ENCODE measurements at regions not wholly inside any gene's neighbourhood (a gene's known extent, or its start where the extent isn't known, plus 50 kb on each side); places are given as distances from the start of the nearest gene placed in this dataset.

DNA sequence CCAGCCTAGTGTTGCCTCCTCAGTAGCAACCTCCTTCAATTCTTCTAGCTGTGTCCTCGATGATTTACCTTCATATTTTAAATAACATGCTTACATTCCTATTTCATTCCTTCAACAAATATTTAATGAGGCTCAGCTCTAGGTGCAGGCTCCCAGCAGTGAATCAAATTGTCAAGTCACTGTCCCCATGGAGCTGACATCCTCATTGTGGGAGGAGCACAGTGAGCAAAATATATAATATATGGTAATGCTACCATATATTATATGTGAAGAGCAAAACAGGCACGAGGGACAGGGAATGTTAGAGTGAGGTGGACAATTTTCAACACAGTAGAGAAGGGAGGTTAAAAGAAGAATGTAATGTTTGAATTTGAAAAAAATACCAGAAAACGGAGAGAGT, 869.1 kb downstream of the SLC4A3 start:
- intact Hi-C loops (cut with DNase I) = no loop called here
- TF ChIP-seq, protein P1, sequence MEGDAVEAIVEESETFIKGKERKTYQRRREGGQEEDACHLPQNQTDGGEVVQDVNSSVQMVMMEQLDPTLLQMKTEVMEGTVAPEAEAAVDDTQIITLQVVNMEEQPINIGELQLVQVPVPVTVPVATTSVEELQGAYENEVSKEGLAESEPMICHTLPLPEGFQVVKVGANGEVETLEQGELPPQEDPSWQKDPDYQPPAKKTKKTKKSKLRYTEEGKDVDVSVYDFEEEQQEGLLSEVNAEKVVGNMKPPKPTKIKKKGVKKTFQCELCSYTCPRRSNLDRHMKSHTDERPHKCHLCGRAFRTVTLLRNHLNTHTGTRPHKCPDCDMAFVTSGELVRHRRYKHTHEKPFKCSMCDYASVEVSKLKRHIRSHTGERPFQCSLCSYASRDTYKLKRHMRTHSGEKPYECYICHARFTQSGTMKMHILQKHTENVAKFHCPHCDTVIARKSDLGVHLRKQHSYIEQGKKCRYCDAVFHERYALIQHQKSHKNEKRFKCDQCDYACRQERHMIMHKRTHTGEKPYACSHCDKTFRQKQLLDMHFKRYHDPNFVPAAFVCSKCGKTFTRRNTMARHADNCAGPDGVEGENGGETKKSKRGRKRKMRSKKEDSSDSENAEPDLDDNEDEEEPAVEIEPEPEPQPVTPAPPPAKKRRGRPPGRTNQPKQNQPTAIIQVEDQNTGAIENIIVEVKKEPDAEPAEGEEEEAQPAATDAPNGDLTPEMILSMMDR (IDR thresholded peaks at IDR 0.05) = no peak

DNA sequence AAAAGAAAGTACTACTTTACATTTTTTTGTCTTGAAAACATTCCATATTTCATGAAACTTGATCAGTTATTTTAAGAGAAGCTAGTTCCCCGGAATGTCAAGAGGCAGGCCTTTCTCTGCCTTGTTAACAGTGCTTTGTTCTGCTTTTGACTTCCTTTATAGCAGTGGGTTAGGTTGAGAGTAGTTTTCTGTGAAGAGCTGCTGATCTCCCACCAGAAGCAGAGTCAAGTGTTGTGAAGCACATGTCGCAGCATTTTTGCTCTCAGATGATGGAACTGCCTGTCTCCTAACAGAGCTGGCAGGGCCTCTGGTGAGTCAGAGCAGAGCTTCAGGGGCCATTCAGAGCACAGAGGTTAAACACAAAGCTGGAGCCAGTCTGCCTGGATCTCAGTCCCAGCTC, 871.8 kb downstream of the SLC4A3 start:
- intact Hi-C loops (cut with DNase I) = no loop called here

More for the DNA sequence above, 869.1 kb downstream of the SLC4A3 start:
- no peaks in the 10 kb centered on the region for H3K9me3 ChIP-seq
- H3K4me3 ChIP-seq = no peak overlapping the region
- DNase-seq (no peak), ATAC-seq (no peak)
- no peak overlapping the region for H3K27ac ChIP-seq
- no peaks in the 10 kb centered on the region for H3K36me3 ChIP-seq
- no peaks in the 10 kb centered on the region for H3K4me1 ChIP-seq
- no peaks in the 10 kb centered on the region for H3K27me3 ChIP-seq

DNA sequence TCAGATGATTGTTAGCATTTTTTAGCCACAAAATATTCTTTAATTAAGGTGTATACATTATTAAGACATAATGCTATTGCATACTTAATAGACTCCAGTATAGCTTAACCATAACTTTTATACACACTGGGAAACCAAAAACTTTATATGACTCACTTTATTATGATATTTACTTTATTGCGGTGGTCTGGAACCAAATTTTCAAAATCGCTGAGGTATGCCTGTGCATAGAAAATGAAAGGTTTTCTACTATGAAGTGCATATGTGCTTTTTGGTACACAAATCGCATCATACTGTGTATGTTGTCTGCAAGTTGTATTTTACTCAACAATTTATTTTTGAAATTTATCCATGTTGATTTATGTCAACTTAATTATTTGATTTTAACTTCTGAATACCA, 875.1 kb downstream of the SLC4A3 start:
- TF ChIP-seq, protein P1 (IDR thresholded peaks at IDR 0.05) = no peak
- no peaks in the 10 kb centered on the region for H3K9me3 ChIP-seq
- no peaks in the 10 kb centered on the region for H3K36me3 ChIP-seq
- H3K4me1 ChIP-seq = no peaks in the 10 kb centered on the region
- no peak overlapping the region for H3K4me3 ChIP-seq
- H3K27ac ChIP-seq = no peak overlapping the region
- H3K27me3 ChIP-seq = no peaks in the 10 kb centered on the region
- intact Hi-C loops (cut with DNase I) = no loop called here
- no peak for ATAC-seq
- no peak for DNase-seq

More for the DNA sequence above, 871.8 kb downstream of the SLC4A3 start:
- ATAC-seq (peak; percentile 68), DNase-seq (peak in 1 of 4 donors; percentile 2)
- Histone ChIP-seq H3K27me3 (no peaks in the 10 kb centered on the region), H3K9me3 (no peaks in the 10 kb centered on the region), H3K27ac (no peak overlapping the region), H3K36me3 (no peaks in the 10 kb centered on the region), H3K4me3 (no peak overlapping the region), H3K4me1 (no peaks in the 10 kb centered on the region)
- TF ChIP-seq, protein P1 (IDR thresholded peaks at IDR 0.05) = no peak

DNA sequence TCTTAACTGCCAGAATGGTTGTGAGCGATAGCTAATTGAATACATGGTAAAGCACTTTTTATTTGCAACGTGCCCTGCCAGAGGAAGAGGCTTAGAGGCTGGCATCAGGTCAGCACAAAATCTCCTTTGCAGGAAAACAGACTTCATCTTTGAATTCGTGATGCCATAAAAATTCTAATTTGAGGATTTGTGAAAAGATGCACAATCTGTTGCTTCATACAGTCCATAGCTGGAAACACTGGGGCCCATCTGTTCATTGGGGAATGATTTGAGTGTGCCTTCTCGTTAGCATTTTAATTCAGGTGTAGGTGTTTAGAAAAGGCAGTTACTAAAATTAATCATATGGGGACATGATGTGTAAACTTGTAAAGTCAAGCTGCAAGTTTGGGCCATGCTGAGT, 876.0 kb downstream of the SLC4A3 start:
- intact Hi-C loops (cut with DNase I) = no loop called here
- Histone ChIP-seq H3K27me3 (no peaks in the 10 kb centered on the region), H3K36me3 (no peaks in the 10 kb centered on the region), H3K4me1 (no peaks in the 10 kb centered on the region), H3K9me3 (no peaks in the 10 kb centered on the region), H3K4me3 (no peak overlapping the region), H3K27ac (no peak overlapping the region)
- no peak for DNase-seq
- TF ChIP-seq, protein P1 (IDR thresholded peaks at IDR 0.05) = no peak
- no peak for ATAC-seq

DNA sequence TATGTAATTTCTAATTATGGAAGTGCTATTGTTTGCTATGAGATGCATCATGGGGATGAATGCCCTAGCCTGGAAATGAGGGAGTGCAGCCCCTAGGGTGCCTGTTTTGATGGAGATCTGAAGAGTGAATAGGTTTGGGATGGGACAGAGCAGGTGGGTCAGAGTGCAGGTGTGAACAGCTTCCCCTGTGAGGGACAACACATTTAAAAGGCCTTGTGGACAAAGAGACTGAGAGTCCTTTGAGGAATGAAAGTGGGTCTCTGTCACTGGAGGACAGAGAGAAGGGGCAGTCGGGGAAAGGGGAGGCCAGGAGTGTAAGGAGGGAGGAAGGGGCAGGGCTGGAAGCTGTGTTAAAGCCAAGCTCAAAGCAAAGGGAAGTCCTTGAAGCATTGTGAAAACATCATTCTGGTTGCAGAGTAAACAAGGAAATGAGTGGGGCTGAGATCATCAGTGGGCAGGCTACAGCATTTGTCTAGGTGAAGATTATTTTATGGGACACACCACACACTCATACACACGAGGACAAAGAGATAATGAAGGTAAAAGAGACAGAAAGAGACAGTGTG, 877.6 kb downstream of the SLC4A3 start:
- Histone ChIP-seq H3K4me3 (no peak overlapping the region), H3K4me1 (no peaks in the 10 kb centered on the region), H3K36me3 (no peaks in the 10 kb centered on the region), H3K27me3 (no peaks in the 10 kb centered on the region), H3K9me3 (no peaks in the 10 kb centered on the region), H3K27ac (no peak overlapping the region)
- ATAC-seq (peak; percentile 90), DNase-seq (peak in 2 of 4 donors; percentile 3 to 17)
- TF ChIP-seq, protein P1 (IDR thresholded peaks at IDR 0.05) = no peak
- intact Hi-C loops (cut with DNase I) = no loop called here
